Activated naive CD4-positive, alpha-beta T cell treated with anti-CD3 and anti-CD28 coated beads, Interleukin-2, amount 50 U/mL, for 24 hours (primary cell): ENCODE measurements at regions not wholly inside any gene's neighbourhood (a gene's known extent, or its start where the extent isn't known, plus 50 kb on each side); places are given as distances from the start of the nearest gene placed in this dataset.

Experiments used
- H3K27ac Mint-ChIP-seq: one replicate; pipeline ENCODE4 v1.8.0; 2021; ENCODE audit warnings: mild to moderate bottlenecking, mixed read lengths
- H3K27me3 Mint-ChIP-seq: one replicate; pipeline ENCODE4 v1.8.0; 2021; ENCODE audit warnings: mixed read lengths
- H3K36me3 Mint-ChIP-seq: one replicate; pipeline ENCODE4 v1.8.0; 2021; ENCODE audit warnings: mixed read lengths
- H3K4me1 Mint-ChIP-seq: one replicate; pipeline ENCODE4 v1.8.0; 2021; ENCODE audit warnings: mixed read lengths
- H3K4me3 Mint-ChIP-seq: one replicate; pipeline ENCODE4 v1.8.0; 2021; ENCODE audit warnings: mild to moderate bottlenecking, mixed read lengths
- H3K9me3 Mint-ChIP-seq: one replicate; pipeline ENCODE4 v1.8.0; 2021; ENCODE audit warnings: mixed read lengths

- Mint-ChIP-seq H3K4me3 (no peak overlapping the region), H3K27me3 (peaks cover 2% of the 10 kb centered on the region), H3K36me3 (no peaks in the 10 kb centered on the region), H3K4me1 (no peaks in the 10 kb centered on the region), H3K27ac (no peak overlapping the region), H3K9me3 (no peaks in the 10 kb centered on the region)
These were observed 229.6 kb upstream of the TBC1D5 start for GRCh38 chr3:17972030-17972429.

GRCh38 chr3:17969985-17970568 lies 227.6 kb upstream of the TBC1D5 start:
- Mint-ChIP-seq H3K36me3 (no peaks in the 10 kb centered on the region), H3K9me3 (no peaks in the 10 kb centered on the region), H3K4me1 (no peaks in the 10 kb centered on the region), H3K27ac (no peak overlapping the region), H3K27me3 (peaks cover 2% of the 10 kb centered on the region), H3K4me3 (no peak overlapping the region)

DNA sequence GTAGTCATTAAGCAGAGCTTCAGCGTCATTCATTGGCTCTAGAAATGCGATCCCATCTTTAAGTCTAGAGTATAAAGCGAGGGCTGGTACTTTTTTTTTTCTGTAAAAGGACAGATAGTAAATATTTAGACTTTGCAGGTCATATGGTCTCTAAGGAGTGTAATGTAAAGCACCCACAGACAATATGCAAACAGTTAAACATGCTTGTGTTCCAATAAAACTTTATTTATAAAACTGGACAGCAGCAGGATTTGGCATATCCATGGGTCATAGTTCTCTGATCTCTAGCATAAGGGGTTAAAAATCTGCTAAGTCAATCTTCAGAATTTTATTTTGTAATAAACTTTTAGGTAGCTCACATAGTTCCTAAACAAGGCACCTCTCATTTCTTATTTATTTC lies 226.8 kb upstream of the TBC1D5 start:
- Mint-ChIP-seq H3K9me3 (no peaks in the 10 kb centered on the region), H3K27me3 (peaks cover 2% of the 10 kb centered on the region), H3K4me3 (no peak overlapping the region), H3K4me1 (no peaks in the 10 kb centered on the region), H3K36me3 (no peaks in the 10 kb centered on the region), H3K27ac (no peak overlapping the region)

- Mint-ChIP-seq H3K27me3 (peaks cover 2% of the 10 kb centered on the region), H3K27ac (no peak overlapping the region), H3K4me1 (no peaks in the 10 kb centered on the region), H3K9me3 (no peaks in the 10 kb centered on the region), H3K36me3 (no peaks in the 10 kb centered on the region), H3K4me3 (no peak overlapping the region)
These were observed 225.6 kb upstream of the TBC1D5 start for GRCh38 chr3:17967953-17968607.

GRCh38 chr3:17967111-17967510 lies 224.7 kb upstream of the TBC1D5 start:
- no peaks in the 10 kb centered on the region for H3K36me3 Mint-ChIP-seq
- peaks cover 2% of the 10 kb centered on the region for H3K27me3 Mint-ChIP-seq
- no peaks in the 10 kb centered on the region for H3K4me1 Mint-ChIP-seq
- no peaks in the 10 kb centered on the region for H3K9me3 Mint-ChIP-seq
- H3K27ac Mint-ChIP-seq = no peak overlapping the region
- H3K4me3 Mint-ChIP-seq = no peak overlapping the region

DNA sequence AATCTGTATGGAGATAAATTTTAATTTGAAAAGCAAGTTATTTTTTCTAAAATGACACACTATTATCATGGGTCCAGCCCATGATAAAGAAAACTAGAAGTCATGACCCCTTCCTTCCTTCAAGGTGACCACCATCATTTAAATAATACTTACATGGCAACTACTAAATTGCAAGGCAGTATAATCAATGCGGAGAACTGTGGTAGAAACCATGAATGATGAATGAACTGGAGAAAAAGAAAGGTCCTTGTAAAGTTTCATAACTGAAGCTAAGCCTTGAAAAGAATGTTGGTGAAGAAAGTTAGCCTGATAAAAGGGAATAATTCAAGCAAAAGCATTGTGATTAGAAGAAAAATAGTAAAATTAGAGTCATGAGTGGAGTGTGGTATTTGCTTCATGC lies 222.9 kb upstream of the TBC1D5 start:
- Mint-ChIP-seq H3K4me1 (no peaks in the 10 kb centered on the region), H3K27me3 (peaks cover 2% of the 10 kb centered on the region), H3K36me3 (no peaks in the 10 kb centered on the region), H3K27ac (no peak overlapping the region), H3K9me3 (no peaks in the 10 kb centered on the region), H3K4me3 (no peak overlapping the region)

- H3K36me3 Mint-ChIP-seq = no peaks in the 10 kb centered on the region
- peaks cover 5% of the 10 kb centered on the region for H3K27me3 Mint-ChIP-seq
- no peak overlapping the region for H3K4me3 Mint-ChIP-seq
- H3K27ac Mint-ChIP-seq = no peak overlapping the region
- no peaks in the 10 kb centered on the region for H3K9me3 Mint-ChIP-seq
- no peaks in the 10 kb centered on the region for H3K4me1 Mint-ChIP-seq
These were observed 221.7 kb upstream of the TBC1D5 start for GRCh38 chr3:17964108-17964507.

DNA sequence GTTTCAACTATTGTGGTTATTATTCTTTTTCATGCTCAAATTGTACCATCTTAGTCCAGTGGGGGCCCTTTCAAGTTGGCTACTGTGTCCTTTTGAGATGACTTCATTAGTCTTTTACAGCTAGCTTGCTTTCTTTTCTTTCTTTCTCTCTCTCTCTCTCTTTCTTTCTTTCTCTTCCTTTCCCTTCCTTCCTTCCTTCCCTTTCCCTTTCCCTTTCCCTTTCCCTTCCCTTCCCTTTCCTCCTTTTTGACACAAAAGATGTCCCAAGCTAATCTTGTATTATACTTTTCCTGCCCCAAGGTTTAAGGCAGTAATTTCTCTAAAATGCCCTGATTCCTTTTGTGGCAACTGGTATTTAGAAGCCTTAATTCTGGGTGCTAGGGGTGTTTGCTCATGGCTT lies 213.0 kb upstream of the TBC1D5 start:
- Mint-ChIP-seq H3K4me1 (no peaks in the 10 kb centered on the region), H3K4me3 (no peak overlapping the region), H3K27ac (no peak overlapping the region), H3K27me3 (peaks cover 5% of the 10 kb centered on the region), H3K36me3 (no peaks in the 10 kb centered on the region), H3K9me3 (peaks cover 6% of the 10 kb centered on the region)

- no peaks in the 10 kb centered on the region for H3K4me1 Mint-ChIP-seq
- no peak overlapping the region for H3K27ac Mint-ChIP-seq
- no peaks in the 10 kb centered on the region for H3K36me3 Mint-ChIP-seq
- peaks cover 4% of the 10 kb centered on the region for H3K27me3 Mint-ChIP-seq
- H3K4me3 Mint-ChIP-seq = no peak overlapping the region
- peaks cover 7% of the 10 kb centered on the region for H3K9me3 Mint-ChIP-seq
These were observed 212.4 kb upstream of the TBC1D5 start for GRCh38 chr3:17954801-17955200.

GRCh38 chr3:17951241-17951640 lies 208.8 kb upstream of the TBC1D5 start:
- H3K27ac Mint-ChIP-seq = no peak overlapping the region
- H3K4me3 Mint-ChIP-seq = no peak overlapping the region
- H3K9me3 Mint-ChIP-seq = peaks cover 7% of the 10 kb centered on the region
- no peaks in the 10 kb centered on the region for H3K36me3 Mint-ChIP-seq
- no peaks in the 10 kb centered on the region for H3K4me1 Mint-ChIP-seq
- peaks cover 8% of the 10 kb centered on the region for H3K27me3 Mint-ChIP-seq

GRCh38 chr3:17949101-17949500 lies 206.7 kb upstream of the TBC1D5 start:
- Mint-ChIP-seq H3K27me3 (peaks cover 8% of the 10 kb centered on the region), H3K36me3 (no peaks in the 10 kb centered on the region), H3K4me1 (no peaks in the 10 kb centered on the region), H3K4me3 (no peak overlapping the region), H3K27ac (no peak overlapping the region), H3K9me3 (peaks cover 7% of the 10 kb centered on the region)

GRCh38 chr3:17947833-17948232 lies 205.4 kb upstream of the TBC1D5 start:
- peaks cover 8% of the 10 kb centered on the region for H3K27me3 Mint-ChIP-seq
- H3K4me1 Mint-ChIP-seq = no peaks in the 10 kb centered on the region
- no peaks in the 10 kb centered on the region for H3K36me3 Mint-ChIP-seq
- H3K4me3 Mint-ChIP-seq = no peak overlapping the region
- H3K27ac Mint-ChIP-seq = no peak overlapping the region
- H3K9me3 Mint-ChIP-seq = peaks cover 7% of the 10 kb centered on the region

DNA sequence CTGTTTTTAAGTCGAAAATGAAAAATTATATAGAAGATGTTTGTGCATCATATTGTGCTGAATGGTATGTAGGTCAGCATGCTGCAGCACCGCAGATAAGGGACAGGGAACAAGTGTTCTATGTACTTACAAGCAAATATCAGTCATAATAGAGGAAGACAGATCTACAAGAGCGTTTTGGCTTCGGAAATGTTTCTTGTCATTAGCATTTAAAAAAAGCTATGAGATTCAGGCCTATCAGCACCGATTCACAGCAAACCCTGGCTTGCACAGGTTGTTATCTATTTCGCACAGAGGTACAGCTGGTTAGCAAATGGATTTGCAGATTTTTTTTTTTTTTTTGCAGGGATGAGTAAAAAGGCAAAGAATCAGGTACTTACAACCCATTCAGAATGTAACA lies 204.2 kb upstream of the TBC1D5 start:
- H3K4me1 Mint-ChIP-seq = no peaks in the 10 kb centered on the region
- H3K4me3 Mint-ChIP-seq = no peak overlapping the region
- H3K27me3 Mint-ChIP-seq = peaks cover 8% of the 10 kb centered on the region
- H3K36me3 Mint-ChIP-seq = no peaks in the 10 kb centered on the region
- H3K9me3 Mint-ChIP-seq = peaks cover 7% of the 10 kb centered on the region
- no peak overlapping the region for H3K27ac Mint-ChIP-seq

GRCh38 chr3:17945799-17946399 lies 203.5 kb upstream of the TBC1D5 start:
- Mint-ChIP-seq H3K27me3 (peaks cover 8% of the 10 kb centered on the region), H3K27ac (no peak overlapping the region), H3K4me3 (no peak overlapping the region), H3K36me3 (no peaks in the 10 kb centered on the region), H3K4me1 (no peaks in the 10 kb centered on the region), H3K9me3 (peaks cover 6% of the 10 kb centered on the region)

GRCh38 chr3:17945018-17945798 lies 202.8 kb upstream of the TBC1D5 start:
- H3K27me3 Mint-ChIP-seq = peaks cover 8% of the 10 kb centered on the region
- no peaks in the 10 kb centered on the region for H3K36me3 Mint-ChIP-seq

DNA sequence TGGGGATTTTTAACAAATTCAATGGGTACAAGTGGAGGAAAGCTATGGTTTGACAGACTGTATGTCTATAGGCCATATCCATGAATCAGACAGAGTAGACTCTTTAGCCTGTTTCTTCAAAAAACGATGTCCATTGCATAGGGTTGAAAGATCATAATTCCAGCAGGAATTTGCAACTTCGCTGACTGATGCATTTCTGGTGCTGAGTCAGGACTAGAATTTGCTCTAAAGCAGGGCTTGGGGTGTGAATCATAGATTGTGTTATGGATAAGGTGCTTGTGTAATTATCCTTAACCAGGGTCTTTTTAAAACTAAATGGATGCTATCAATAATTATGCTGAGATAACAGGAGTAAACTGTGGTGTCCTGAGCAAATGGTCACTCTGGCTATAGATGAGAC lies 200.4 kb upstream of the TBC1D5 start:
- no peaks in the 10 kb centered on the region for H3K4me1 Mint-ChIP-seq
- no peaks in the 10 kb centered on the region for H3K36me3 Mint-ChIP-seq
- no peak overlapping the region for H3K27ac Mint-ChIP-seq
- H3K27me3 Mint-ChIP-seq = peaks cover 3% of the 10 kb centered on the region
- no peak overlapping the region for H3K4me3 Mint-ChIP-seq
- no peaks in the 10 kb centered on the region for H3K9me3 Mint-ChIP-seq

More at GRCh38 chr3:17945018-17945798, 202.8 kb upstream of the TBC1D5 start:
- Mint-ChIP-seq H3K4me3 (no peak overlapping the region), H3K4me1 (no peaks in the 10 kb centered on the region), H3K27ac (no peak overlapping the region), H3K9me3 (no peaks in the 10 kb centered on the region)
